ENCODE measurements at regions not wholly inside any gene's neighbourhood (a gene's known extent, or its start where the extent isn't known, plus 50 kb on each side); places are given as distances from the start of the nearest gene placed in this dataset.

DNA sequence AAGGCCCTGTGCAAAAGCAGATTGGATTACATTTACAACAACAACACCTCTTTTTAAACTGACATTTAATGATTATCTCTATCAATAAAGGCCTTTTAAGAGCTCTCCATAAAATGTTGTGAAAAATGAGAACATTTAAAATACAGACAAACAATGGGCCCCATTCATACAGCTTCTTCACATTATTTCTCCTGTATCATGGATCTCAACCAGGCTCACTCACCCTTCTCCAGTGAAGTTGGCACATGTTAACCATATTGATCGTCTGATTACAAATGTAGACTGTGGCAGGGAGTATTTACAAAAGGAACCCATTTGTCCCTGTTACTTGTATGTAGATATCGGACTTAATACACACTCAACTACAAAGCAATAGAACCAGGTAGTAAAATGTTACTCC lies 220.2 kb upstream of the BTG1 start:
- TF ChIP-seq, protein P1, sequence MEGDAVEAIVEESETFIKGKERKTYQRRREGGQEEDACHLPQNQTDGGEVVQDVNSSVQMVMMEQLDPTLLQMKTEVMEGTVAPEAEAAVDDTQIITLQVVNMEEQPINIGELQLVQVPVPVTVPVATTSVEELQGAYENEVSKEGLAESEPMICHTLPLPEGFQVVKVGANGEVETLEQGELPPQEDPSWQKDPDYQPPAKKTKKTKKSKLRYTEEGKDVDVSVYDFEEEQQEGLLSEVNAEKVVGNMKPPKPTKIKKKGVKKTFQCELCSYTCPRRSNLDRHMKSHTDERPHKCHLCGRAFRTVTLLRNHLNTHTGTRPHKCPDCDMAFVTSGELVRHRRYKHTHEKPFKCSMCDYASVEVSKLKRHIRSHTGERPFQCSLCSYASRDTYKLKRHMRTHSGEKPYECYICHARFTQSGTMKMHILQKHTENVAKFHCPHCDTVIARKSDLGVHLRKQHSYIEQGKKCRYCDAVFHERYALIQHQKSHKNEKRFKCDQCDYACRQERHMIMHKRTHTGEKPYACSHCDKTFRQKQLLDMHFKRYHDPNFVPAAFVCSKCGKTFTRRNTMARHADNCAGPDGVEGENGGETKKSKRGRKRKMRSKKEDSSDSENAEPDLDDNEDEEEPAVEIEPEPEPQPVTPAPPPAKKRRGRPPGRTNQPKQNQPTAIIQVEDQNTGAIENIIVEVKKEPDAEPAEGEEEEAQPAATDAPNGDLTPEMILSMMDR (IDR thresholded peaks at IDR 0.05): no peak
- TF ChIP-seq POLR2A (IDR thresholded peaks at IDR 0.05; ENCODE audit: low read length): no peak
- TF ChIP-seq BCL3 (IDR thresholded peaks at IDR 0.05): no peak
- no peak for TF ChIP-seq PHF8 (IDR thresholded peaks at IDR 0.05; ENCODE audit: borderline replicate concordance, low read depth)
- no peak for TF ChIP-seq POLR2AphosphoS2 (conservative IDR thresholded peaks at IDR 0.05; ENCODE audit: low read length)
- no peak for TF ChIP-seq HDAC2 (IDR thresholded peaks at IDR 0.05)
- TF ChIP-seq HMGXB4 (CRISPR knock-in tag; IDR thresholded peaks at IDR 0.05; ENCODE audit: borderline replicate concordance): no peak
- TF ChIP-seq, protein P2, sequence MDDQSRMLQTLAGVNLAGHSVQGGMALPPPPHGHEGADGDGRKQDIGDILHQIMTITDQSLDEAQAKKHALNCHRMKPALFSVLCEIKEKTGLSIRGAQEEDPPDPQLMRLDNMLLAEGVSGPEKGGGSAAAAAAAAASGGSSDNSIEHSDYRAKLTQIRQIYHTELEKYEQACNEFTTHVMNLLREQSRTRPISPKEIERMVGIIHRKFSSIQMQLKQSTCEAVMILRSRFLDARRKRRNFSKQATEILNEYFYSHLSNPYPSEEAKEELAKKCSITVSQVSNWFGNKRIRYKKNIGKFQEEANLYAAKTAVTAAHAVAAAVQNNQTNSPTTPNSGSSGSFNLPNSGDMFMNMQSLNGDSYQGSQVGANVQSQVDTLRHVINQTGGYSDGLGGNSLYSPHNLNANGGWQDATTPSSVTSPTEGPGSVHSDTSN (IDR thresholded peaks at IDR 0.05): no peak
- no peak for TF ChIP-seq EP300 (IDR thresholded peaks at IDR 0.05)

All from A549 (cell line).